ENCODE measurements at regions not wholly inside any gene's neighbourhood (a gene's known extent, or its start where the extent isn't known, plus 50 kb on each side); places are given as distances from the start of the nearest gene placed in this dataset.

- TF ChIP-seq CREB1 (IDR thresholded peaks at IDR 0.05; ENCODE audit: low read depth) = no peak
- no peak for TF ChIP-seq MAX (IDR thresholded peaks at IDR 0.05)
- TF ChIP-seq YY1 (IDR thresholded peaks at IDR 0.05; ENCODE audit: low read depth) = no peak
- TF ChIP-seq USF1 (IDR thresholded peaks at IDR 0.05) = no peak
- no peak for TF ChIP-seq EP300 (IDR thresholded peaks at IDR 0.05; ENCODE audit: borderline replicate concordance)
Measured at GRCh38 chr7:41540601-41541000, 162.3 kb downstream of the INHBA start.

Data from Ishikawa (cell line).